Astrocyte (in vitro differentiated cells and primary cell): ENCODE measurements at regions not wholly inside any gene's neighbourhood (a gene's known extent, or its start where the extent isn't known, plus 50 kb on each side); places are given as distances from the start of the nearest gene placed in this dataset.

Source experiments
- EZH2 ChIP-seq: IDR thresholded peaks from 2 replicates; pipeline ENCODE4 v1.6.1; 2012; ENCODE audit warnings: mild to moderate bottlenecking, low read length, inconsistent platforms; ENCODE audit not compliant: insufficient read depth
- TF ChIP-seq, protein P1 (sequence below): IDR thresholded peaks from 2 replicates; pipeline ENCODE4 v1.5.1; 2011; ENCODE audit warnings: low read depth, mild to moderate bottlenecking, inconsistent platforms, low read length, moderate library complexity; ENCODE audit not compliant: insufficient read depth

DNA sequence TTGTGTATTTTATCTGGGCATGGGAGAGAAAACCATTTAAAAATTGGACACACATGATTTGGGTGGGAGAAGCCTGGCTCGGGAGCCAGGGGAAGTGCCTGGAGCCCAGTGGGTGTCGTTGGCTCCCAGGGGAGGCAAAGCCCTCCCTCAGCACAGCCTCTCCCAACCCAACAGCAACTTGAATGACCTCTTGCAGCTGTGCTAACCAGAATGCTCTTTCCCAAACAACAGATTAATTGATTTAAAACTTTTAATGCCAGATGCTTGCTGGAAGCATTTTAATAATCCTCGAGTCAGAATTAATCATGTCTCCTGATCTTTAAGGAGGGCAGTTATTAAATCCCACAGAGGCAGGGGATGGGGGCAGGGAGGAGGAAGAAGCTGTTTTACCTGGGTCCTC lies 401.6 kb downstream of the BUD13 start:
- TF ChIP-seq, protein P1, sequence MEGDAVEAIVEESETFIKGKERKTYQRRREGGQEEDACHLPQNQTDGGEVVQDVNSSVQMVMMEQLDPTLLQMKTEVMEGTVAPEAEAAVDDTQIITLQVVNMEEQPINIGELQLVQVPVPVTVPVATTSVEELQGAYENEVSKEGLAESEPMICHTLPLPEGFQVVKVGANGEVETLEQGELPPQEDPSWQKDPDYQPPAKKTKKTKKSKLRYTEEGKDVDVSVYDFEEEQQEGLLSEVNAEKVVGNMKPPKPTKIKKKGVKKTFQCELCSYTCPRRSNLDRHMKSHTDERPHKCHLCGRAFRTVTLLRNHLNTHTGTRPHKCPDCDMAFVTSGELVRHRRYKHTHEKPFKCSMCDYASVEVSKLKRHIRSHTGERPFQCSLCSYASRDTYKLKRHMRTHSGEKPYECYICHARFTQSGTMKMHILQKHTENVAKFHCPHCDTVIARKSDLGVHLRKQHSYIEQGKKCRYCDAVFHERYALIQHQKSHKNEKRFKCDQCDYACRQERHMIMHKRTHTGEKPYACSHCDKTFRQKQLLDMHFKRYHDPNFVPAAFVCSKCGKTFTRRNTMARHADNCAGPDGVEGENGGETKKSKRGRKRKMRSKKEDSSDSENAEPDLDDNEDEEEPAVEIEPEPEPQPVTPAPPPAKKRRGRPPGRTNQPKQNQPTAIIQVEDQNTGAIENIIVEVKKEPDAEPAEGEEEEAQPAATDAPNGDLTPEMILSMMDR = no peak
- no peak for TF ChIP-seq EZH2
